Pulmonary artery endothelial cell (primary cell): ENCODE measurements at regions not wholly inside any gene's neighbourhood (a gene's known extent, or its start where the extent isn't known, plus 50 kb on each side); places are given as distances from the start of the nearest gene placed in this dataset.
"Not testable (repeated sequence)": the region's sequence is repeated elsewhere in the genome, so short reads cannot be mapped to it uniquely, and the experiment has no call there.

Experiments used
- DNase-seq: peaks from one replicate; pipeline ENCODE4 v3.0.0-alpha.2; 2011; ENCODE audit warnings: low read depth, low spot score

DNA sequence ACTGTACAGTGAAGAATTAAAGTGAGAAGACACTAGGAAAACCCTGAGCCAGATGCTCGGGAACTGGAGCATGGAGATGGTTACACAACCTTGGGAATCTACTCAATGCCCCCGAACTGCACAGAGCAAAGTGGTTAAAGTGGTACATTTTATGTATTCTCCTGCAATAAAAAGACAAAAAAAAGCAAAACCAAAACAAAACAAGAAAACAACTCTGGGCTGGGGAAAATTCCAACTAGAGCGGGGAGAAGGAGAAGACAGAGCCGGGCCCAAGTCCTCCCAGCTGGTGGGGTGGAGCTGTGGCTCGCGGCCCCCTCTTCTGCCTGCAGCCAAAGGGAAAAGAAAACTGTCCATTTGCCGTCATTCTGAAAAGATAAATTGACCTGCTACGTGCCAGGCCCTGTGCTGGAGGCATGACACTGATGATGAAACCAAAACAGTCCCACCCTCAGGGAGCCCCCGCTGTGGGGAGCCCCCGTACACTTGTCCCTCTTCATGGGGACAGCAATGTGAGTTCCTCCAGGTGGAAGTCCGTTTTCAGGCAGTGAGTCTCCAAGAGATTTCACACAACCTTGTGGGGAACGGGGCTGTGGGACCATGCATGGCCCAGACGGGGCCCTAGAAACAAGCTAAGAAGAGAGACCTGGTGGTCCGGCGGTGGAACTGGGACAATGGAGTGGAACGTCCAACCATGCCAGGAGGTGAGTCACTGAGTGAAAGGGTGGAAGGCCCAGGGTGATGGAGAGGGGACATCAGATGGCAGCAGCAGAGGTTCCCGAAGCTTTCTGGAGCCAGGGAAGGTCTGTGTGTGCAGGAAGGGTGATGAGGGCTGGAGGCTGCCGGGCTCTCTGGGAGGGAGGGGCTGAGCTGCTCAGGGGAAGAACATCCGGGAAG lies 114.8 kb upstream of the COL5A1 start:
- no peak for DNase-seq

- no peak for DNase-seq
Measured at GRCh38 chr9:134530724-134531123, 110.9 kb upstream of the COL5A1 start.

DNA sequence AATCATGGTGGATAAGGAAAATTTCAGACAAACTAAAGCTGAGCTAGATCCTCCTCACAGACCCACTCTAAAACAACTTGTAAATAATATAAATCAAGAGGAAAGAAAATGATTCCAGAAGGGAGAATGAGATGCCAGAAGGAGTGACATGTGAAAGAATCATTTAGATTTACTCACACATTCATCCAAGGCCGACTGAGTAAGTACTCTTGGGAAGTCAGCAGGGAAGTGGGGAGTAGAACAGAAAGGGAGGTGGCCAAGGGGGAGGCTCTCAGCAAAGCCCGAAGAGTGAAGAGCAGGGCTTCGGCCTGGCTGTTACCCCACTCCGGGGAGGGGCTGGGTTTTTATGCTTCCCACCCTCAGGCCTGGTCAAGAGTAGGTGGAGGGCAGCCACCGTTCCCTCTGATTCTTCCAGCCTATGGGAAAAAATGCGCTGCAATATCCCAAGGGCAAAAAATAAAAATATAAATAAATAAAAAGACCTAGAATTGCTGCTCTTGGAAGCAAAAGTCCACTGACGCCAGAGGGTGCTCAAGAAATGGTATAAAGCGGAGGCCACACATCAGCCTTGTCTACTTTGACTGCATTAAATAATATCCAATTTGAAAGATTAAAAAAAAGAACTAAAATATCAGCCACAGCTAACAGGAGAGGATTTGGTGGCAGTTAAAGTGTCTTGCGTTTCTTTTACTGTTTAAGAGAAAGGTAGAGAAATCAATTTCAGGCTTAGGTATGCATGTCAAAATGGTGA lies 110.2 kb upstream of the COL5A1 start:
- DNase-seq, result no peak

GRCh38 chr9:134532084-134532483 lies 109.5 kb upstream of the COL5A1 start:
- DNase-seq, result no peak

DNA sequence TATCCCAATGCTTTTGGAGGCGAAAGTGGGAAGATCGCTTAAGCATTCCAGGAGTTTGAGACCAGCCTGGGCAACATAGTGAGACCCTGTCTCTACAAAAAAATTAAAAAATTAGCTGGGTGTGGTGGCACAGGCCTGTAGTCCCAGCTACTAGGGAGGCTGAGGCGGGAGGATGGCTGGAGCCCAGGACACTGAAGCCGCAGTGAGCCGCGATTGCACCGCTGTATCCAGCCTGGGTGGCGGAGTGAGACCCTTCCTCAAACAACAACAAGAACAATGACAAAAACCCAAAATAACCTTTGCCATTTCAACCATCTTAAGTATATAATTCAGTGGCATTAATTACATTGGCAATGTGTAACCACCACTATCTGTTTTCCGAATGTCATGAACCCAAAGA lies 108.9 kb upstream of the COL5A1 start:
- not testable (repeated sequence) for DNase-seq

DNA sequence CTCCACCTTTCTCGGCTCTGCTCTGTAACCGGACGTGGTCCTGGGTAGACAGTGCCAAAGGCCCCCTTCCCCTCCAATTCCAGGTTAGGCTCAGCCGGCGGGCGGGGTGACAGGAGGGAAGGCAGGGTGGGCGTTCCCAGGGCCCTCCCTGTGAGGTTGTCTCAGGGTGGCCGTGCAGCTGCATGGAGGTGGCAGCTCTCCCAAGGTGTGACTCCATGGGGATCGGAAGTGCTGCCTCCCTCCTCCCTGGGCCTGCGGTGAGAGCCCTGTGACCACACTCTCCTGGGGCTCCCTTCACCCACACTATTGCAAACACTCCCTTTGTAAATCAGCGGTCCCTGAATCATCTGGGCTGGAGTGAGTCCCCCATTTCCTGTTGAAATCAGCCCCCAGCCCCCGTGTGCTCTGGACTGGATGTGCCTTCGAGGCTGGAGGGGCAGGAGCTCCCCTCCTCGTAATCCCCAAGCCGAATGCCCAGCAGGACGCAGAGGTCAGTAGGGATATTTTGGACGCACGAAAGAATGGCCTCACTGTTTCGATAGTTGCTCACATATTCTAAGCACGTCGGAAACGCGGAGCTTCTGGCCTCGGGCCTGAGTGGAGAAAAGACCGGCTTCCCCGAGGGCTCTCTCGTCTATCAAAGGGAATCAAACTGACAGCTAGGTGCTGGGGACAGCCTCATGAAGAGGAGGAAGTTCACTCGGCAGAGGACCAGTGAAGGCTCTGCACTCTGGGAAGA lies 107.6 kb upstream of the COL5A1 start:
- DNase-seq, result no peak

- DNase-seq, result no peak
Measured at GRCh38 chr9:134534661-134535080, 106.9 kb upstream of the COL5A1 start.

- no peak for DNase-seq
Measured at GRCh38 chr9:134535171-134535570, 106.4 kb upstream of the COL5A1 start.

DNA sequence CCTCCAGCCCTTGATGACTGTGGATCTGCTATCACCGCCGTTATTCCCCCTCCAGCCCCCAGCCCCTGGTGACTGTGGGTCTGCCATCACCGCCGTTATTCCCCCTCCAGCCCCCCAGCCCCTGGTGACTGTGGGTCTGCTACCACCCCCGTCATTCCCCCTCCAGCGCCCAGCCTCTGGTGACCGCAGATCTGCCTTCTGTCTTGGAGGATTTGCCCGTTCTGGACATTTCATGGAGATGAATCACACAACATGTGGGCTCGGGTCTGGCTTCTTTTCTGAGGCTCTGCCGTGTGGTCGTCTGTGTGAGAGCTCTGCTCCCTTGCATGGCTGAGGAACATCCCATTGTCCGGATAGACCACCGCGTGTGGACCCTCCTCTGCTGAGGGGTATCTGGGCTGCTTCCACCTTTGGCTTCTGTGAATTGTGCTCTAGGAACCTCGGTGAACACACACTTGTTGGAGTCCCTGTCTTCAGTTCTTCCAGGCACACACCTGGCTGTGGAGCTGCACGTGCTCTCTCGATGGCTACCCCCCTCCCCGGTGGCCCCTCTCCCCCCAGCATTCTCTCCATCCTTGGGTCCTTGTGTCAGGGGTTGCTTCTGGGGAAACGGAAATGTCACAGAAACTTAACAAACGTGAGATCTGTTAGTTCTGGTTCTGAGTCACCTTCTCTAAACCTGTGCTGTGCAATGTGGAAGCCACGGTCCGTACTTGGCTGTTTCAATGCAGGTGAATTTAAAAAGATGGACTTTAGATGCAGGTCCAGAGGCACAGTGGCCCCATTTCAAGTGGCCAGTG lies 105.3 kb upstream of the COL5A1 start:
- no peak for DNase-seq

DNA sequence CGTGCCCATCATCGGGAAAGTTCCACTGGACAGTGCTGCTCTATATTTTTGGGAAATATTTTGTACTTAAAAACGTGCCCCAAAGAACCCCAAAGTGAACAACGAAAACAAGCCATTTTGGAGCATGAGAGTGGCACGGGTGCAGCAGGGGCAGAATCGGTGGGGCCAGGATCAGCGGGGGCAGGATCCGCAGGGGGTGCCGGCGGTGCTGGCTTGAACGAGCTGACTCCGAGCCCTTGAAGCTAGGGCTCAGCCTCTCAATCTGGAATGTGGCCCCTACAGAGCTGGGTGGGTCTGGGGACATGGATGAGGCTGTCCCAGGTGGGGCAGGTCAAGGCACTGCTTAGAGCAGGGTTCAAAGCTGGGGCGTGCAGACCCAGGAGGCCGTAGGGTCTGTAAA lies 104.7 kb upstream of the COL5A1 start:
- no peak for DNase-seq

DNA sequence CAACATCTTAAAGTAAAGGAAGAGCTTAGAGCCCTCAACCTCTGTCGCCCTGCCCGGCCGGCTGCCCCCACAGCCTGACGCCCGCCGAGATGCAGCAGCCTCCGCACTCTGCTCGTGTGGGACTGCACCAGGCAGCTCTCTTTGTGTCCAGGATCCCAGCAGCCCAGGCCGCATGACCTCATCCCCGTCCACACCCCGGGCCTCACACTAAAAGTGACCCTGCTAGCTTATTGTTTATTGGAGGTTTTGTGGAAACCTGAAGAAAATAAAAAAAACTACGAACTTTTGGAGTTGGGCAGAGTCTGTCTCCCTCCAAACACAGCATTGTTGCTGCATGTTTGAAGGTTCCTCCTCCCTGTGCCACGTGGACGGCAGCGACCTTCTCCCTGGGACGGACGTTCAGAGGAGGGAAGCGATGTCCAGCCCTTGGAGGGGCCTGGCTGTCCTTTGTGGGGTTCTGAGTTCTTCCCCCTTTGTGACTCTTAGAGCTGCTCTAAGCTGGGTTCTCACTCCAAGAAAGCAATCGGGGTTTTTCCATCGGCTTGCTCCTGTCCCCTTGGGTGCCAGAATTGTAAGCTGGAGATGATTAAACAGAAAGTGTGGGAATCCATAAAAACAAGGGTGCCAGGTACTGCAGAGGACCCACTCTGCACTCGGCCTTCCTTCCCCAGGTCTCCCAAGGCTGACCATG lies 103.5 kb upstream of the COL5A1 start:
- DNase-seq, result no peak

DNA sequence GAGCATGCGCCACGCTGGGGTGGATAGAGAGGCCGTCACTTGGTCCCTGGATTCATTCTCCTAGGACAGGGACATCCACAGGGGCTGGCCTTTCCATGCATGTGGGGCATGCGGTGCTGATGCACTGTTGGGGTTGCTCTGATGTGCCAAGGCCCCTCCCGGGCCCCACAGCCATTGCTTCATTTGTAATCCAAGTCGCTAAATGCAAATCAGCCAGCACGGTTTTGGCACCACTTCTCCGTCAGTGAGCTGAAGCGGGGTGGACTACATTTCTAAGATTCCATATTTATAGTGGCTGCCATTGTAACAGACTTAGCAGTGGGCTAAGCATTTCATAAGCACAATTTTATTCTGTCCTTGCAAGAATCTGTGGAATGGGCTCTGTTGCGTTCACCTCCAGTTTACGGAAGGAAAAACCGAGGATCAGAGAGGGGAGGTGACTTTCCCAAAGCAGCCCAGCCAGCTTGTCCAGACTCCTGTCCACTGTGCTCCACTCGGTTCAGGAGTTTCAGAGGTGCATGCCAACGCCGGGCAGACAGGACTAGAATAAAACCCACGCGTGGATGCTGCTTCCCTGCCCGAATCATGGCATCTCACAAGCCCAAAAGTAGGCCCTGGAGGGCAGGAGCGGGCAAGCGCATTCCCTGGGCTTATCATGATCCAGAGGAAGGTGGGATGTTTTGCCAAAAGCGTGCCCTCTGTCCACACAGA lies 102.6 kb upstream of the COL5A1 start:
- no peak for DNase-seq

DNA sequence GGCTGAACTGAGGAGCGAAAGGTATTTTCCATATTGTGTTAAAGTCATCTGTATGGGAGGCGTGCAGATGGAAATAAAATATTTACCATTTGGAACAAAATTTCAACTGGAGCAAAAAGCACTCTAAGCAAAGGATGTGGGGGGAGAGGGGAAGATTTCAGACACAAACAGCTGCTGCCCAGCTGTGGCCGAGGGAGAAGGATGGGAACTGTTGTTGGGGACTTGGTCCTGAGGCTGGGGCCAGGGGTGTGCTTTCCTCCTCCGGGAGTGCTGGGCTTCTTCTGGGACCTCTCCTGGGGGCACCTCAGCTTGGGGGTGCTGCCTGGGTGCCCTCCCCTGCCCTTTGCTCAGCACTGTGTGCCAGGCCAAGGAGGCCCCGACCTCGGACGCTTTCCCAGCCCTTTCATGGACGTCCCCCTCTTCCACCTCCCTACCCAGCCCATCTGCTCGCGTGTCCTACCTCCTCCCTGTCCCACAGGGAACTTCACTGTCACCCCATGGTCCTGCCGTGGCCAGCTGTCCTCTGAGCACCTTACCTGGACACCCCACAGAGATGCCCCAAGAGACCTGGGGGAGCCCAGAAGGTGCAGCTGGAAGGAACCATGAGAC lies 101.9 kb upstream of the COL5A1 start:
- DNase-seq, result no peak

- DNase-seq, result no peak
Measured at GRCh38 chr9:134540276-134541096, 101.1 kb upstream of the COL5A1 start.

- DNase-seq, result no peak
Measured at GRCh38 chr9:134541097-134541747, 100.4 kb upstream of the COL5A1 start.

GRCh38 chr9:134544388-134545214 lies 97.0 kb upstream of the COL5A1 start:
- no peak for DNase-seq

DNA sequence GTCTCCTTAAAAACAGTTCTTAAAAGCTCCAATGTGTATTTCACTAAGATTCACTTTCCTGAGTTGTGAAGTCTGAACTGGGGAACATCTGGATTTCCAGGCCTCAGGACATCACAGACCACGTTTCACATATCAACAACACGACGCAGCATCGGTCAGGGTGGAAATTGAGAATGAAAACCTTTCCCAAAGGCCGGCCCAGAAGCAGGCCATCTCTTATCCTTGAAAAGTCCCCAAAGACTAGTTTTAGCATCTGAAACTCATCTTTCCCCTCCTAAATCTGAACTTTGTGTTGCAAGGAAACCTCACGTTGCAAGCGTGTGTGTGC lies 96.4 kb upstream of the COL5A1 start:
- DNase-seq, result no peak
